Activated CD4-positive, alpha-beta T cell treated with anti-CD3 and anti-CD28 coated beads, Interleukin-2, amount 50 U/mL, for 48 hours (primary cell): ENCODE measurements at regions not wholly inside any gene's neighbourhood (a gene's known extent, or its start where the extent isn't known, plus 50 kb on each side); places are given as distances from the start of the nearest gene placed in this dataset.
"Not testable (repeated sequence)": the region's sequence is repeated elsewhere in the genome, so short reads cannot be mapped to it uniquely, and the experiment has no call there.

Source experiments
- DNase-seq, 2 experiments: peaks; one replicate each; pipeline ENCODE4 v3.0.0-alpha.2; 2020

DNA sequence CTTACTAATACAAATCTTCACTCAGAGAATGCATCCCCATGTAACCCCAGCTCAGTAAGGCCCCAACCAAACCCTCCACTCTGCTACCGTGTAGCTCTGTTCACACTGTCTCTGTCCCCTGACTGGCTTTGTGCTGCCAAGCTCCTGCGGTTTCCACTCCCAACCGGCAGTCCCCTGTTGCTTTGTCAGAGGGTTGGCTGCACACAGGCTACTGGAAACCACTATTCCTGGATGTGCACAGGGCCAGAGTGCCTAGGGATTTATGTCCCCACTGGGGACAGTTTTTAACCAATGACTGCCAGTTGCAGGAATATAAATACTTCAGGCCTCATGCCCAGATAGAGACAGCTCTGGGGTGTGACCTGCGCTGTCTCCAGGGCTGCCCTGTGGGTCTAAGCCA is 157.1 kb upstream of the C16orf82 start:
- DNase-seq = no peak

DNA sequence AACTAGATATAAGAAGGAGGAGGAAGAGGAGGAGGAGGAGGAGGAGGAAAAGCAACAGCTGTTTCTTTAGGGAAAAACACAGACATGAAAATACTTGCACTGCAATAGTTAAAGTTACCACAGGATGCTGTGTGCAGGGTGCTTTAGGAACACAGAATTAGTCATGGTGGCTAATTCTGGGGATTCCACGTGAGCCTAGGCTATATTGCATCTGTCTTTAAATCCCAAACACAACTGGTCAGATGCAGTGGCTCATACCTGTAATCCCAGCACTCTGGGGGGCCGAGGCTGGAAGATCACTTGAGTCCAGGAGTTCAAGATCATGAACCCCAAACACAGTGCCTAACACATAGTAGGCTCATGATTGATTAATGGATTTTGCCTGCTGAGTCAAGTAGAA is 155.3 kb upstream of the C16orf82 start:
- no peak for DNase-seq

DNA sequence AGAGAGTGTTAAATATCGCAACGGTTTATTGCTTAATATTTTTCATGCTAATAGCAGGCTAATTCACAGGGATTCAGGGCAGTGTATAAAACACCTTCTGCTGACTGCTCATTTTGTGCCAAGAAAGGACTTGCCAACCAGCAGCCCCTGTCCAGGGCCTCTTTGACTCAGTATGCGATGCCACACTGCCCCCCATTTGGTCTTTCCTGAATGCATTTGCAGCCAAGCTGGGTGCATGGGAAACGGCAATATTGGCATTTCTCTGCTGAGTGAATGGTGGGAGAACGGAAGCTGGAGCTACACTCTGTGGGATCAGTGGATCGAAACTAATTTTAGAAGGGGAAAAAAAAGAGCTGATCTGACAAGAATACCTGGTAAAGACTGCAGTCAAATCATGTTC is 152.9 kb upstream of the C16orf82 start:
- DNase-seq = no peak

DNA sequence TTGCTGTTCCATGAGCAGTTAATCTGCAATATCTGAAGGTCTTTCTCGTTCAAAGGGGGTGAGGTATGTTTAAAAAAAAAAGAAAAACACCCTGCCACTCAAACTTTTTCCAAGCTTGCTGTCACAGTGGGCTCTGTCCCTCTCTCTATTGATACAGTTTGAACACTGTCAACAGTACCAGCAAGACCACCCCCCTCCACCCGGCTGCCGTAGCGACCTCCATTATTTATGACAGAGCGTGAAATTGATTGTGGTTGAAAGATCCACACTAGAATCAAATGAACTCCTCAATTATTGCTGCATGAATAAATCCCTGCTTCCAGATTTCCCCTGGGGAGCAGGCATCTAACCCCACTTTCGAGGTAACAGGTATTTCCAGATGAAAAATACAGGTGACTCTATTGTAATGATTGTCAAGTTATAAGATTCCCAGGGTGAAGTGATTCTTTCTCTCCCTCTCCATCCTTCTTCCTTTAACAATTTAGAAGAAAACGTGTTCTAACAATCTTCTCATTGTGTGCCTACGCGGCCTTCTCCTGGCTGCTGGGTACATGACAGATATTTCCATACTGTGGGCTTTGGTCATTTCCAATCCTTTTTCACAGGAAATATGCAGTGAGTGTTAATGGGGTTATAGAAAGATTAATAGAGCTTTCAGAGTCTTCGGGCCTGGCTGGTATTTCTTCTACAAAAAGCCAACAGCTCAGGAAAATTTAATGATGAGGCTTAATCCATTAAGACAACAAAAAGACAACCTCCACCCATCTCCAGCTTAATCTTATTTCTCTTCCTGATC is 135.7 kb upstream of the C16orf82 start:
- no peak for DNase-seq

DNA sequence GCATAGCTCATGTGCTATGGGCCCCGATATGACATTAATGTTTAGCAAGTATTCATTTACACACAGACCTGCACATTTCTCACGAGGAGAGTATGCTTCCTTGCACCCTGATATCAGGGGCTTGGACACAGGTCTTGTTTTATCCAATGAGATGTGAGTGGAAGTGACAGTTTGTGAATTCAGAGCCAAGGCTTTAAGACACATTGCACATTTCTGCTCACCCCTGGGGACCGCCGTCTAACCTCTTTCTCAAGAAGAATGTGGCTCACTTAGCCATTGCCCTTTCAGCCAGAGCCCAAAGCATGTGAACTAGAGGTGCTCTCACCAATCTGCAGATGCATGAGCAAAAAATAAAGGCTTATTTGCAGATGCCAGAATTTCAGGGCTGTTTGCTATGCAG is 116.1 kb upstream of the C16orf82 start:
- DNase-seq = no peak

DNA sequence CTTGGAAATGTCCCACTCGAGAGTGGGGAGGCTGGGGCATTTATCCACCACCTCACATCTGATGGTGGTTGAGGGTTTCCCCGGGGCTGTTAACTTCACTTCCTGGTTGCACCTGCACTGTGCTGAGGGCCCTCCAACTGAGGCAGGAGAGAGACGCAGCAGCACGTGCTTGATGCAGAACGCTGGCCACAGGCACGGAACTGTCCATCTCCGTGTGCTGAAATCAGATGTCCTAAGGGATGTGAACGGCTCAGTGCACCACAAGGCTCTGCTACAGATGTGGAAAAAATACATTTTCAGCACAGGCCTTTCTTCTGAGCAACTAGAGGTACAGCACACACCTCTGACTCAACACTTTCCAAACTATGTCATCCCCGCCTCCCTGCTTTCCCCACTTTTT is 114.8 kb upstream of the C16orf82 start:
- DNase-seq = no peak

DNA sequence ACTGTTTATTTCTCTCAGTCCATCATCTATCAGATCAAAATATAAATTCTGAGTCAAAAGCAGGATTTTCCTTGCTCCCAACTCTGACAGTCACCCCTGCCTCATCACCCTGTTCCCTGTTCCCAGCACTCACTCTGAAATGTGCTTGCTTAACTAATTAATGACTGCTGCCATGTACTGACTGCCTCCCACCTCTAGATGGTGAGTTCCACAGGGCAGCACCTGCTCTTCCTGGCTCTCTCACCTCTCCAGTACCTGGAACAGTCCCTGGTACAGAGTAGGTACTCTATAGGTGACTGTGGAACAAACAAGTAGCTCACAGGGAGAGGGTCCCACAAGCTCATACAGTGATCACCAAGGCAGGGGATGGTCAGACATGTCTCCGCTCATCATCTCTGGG is 114.3 kb upstream of the C16orf82 start:
- no peak for DNase-seq

DNA sequence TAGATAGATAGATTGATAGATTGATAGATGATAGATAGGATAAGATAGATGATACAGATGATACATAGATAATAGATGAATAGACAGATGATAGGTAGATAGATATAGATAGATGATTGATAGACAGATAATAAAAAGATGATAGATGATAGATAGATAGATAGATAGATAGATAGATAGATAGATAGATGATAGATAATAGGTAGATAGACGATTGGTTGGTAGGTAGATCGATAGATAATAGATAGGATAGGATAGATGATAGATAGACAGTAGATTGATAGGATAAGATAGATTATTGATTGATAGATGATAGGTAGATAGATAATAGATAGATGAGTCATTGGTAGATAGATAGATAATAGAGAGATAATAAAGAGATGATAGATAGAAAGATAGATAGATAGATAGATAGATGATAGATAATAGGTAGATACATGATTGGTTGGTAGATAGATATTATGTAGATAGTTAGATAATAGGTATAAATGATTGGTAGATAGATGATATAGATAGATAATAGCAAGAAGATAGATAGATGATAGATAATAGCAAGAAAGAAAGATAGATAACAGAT is 109.4 kb upstream of the C16orf82 start:
- no peak for DNase-seq

DNA sequence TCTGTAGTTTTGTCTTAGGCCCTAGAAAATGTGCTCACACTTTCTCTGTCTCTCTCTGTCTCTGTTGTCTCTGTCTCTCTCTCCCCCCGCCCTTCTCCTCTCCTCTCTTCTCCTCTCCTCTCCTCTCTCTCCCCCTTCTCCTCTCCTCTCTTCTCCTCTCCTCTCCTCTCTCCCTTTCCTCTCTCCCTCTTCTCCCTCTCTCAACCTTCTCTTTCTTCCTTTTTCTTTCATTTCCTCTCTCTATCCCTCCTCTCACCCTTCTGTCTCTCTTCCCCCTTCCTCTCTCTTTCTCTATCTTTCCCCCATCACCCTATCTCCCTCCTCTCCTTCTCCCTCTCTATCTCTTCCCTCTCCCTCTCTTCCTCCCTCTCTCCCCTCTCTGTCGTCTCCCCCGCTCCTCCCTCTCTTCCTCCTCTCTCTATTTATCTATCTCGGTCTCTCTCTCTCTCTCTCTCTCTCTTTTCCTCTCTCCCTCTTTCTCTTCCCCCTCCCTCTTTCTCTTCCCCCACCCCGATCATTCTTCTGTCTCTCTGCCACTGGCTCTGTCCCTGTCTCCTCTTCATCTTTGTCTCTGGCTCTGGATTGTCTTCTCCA is 107.2 kb upstream of the C16orf82 start:
- DNase-seq = no peak

DNA sequence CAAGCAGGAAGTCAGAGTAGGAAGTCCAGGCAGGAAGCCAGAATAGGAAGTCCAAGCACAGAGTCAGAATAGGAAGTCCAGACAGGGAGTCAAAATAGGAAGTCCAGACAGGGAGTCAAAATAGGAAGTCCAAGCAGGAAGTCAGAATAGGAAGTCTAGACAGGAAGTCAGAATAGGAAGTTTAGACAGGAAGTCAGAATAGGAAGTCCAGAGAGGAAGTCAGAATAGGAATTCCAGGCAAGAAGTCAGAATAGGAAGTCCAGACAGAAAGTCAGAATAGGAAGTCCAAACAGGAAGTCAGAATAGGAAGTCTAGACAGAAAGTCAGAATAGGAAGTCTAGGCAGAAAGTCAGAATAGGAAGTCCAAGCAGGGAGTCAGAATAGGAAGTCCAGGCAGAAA is 105.3 kb upstream of the C16orf82 start:
- DNase-seq = no peak

DNA sequence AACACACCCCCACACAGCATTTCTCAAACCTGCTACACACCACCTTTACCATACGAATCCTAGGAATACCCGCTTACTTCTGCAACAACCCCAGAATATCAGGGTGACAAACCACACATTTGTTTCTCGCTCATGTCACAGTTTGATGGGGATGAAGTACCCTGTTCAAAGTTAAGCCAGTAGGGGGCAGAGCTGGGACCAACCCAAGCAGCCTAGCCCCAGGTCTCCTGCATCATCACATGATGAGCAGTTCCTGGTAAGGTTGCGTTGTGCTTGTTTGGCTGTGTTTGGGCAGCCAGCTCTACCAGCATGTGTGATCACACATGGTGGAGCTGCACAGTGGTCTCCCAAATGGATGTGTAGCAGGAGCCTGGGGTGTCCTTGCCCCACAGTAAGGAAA is 103.6 kb upstream of the C16orf82 start:
- peak; percentile 2 to 27 for DNase-seq

DNA sequence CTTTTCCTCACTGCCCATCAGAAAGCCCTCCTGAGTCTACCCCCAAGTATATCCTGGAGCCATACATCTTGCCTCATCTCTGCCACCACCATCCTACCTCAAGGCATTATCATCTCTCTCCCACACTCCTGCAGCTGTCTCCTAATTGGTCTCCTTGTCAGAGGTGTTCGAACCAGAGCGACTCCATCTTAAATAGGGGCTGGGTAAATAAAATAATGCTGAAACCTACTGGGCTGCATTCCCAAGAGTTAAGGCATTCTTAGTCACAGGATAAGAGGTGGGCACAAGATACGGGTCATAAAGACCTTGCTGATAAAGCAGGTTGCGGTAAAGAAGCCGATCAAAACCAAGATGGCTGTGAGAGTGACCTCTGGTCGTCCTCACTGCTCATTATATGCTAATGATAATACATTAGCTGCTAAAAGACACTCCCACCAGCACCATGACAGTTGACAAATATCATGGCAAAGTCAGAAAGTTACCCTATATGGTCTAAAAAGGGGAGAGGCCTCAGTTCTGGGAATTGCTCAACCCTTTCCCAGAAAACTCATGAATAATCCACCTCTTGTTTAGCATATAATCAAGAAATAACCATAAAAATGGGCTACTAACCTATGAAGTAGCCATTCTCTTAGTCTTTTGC is 97.0 kb upstream of the C16orf82 start:
- DNase-seq = no peak

DNA sequence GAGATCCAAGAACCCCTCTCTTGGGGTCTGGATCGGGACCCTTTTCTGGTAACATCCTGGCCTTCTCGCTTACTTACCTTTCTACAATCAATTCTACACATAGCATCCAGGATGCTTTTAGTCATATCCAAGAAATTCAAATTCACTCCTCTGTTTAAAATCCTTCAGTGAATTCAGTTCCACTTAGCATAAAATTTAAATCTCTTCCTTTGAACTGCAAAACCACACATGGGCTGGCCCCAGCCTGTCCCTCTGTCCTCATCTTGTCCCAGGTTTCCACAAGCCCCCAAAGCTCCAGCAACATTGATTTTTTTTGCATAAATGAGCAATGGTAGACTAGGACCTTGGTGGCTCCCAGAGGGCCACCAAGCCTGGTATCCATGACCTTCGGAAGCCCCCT is 96.4 kb upstream of the C16orf82 start:
- no peak for DNase-seq

DNA sequence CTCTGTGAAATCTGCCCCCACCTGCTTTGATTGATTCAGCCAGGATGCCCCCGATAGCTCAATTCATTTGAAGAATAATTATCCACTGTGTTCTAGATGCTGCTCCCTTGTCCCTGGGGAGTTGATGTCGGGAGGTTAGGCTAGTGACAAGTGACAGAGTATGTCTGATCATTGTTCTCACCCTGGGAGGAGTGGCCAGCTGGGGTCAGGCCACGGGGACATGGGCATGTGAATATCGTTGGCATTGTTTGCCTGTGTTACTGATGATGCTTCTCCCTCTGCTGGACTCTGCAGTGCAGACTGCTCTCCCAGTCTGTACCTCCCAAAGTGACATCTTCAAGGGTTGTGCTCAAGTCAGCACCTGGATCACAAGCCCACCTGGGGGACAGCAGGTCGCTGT is 89.9 kb upstream of the C16orf82 start:
- DNase-seq = no peak

DNA sequence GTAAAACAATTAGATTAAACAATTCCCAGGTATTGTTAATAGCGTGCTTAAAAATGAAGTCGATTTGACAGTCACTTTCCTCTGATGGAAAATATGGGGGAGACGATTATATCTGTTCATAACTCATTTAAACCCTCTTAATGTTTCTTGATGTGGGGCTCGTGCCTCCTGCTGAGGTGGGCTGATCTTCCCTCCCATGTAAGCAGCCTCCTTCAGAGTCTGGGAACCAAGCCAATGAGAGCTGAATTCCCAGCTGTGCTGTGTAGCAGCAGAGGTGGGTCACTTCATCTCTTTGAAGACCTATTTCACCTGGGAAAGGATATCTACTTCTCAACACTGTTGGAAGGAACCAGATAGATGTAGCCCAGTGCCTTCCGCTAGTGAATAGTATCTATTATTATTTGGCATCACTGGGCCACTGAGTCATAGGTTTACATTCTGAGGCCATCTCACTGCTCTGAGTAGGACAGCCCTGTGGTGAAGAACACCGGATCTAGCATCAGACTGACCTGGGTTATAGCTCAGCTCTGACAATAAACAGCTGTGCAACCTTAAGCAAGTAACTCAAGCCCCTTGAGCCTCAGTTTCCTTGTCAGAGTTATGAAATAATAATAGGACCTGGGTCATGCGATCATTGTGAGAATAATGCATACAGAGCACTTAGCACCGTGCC is 85.3 kb upstream of the C16orf82 start:
- DNase-seq = no peak

DNA sequence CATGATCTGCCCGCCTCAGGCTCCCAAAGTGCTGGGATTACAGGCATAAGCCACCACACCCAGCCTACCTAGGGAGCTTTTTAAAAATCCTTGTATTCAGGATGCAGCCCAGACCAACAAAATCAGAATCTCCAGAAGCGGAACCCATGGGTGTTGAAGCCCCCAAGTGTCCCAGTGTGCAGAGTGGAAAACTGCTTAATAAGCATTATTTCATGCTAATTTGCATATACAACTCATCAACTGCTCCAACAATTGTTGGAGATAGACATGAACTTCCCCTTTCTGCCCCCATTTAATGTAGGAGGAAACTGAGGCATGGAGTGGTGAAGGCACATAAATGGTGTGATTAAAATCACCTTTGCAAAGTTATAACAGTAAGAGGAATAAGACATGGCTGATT is 84.3 kb upstream of the C16orf82 start:
- DNase-seq = no peak

DNA sequence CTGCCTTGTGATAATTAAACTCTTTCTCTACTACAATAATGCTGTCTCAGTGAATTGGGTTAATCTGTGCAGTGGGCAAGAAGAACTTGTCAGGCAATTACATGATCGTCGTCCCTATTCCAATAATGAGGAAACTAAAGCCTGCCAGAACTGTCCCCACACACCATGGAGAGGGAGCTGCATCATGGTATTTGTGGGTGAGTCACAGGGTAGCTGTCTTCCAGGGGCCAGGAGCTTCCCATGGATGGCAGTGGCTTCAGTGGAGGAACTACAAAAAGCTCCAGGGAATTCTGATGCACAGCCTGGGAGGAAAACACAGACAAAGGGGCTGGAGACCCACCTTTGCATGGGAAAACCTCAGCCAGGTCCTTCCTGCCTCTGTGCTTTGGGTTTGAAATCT is 83.3 kb upstream of the C16orf82 start:
- no peak for DNase-seq

DNA sequence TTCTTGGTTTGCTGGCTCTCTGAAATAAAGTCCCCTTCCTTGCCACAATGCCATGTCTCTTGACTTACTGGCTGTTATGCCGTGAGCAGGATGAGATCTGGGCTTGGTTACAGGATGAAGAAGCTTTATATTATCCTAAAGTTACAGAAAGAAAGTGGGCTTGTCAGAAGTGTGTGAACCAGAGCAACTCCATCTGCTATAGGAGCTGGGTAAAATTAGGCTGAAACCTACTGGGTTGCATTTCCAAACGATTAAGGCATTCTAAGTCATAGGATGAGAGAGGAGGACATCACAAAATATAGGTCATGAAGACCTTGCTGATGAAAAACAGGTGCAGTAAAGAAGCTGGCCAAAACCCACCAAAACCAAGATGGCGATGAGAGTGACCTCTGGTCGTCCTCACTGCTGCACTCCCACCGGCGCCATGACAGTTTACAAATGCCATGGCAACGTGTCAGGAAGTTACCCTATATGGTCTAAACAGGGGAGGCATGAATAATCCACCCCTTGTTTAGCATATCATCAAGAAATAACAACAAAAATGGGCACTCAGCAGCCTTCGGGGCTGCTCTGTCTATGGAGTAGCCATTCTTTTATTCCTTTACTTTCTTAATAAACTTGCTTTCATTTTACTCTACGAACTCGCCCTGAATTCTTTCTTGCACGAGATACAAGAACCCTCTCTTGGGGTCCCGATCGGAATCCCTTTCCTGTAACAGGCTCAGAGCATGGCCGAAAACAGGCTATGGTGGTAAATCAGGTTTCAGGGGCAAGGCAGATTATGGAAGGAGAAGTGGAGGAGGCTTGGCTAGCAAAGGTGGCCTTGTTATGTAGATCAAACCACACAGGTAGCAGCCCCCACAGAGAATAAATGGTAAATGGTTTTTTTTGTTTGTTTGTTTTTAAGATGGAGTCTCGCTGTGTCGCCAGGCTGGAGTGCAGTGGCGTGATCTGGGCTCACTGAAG is 81.3 kb upstream of the C16orf82 start:
- DNase-seq = no peak

DNA sequence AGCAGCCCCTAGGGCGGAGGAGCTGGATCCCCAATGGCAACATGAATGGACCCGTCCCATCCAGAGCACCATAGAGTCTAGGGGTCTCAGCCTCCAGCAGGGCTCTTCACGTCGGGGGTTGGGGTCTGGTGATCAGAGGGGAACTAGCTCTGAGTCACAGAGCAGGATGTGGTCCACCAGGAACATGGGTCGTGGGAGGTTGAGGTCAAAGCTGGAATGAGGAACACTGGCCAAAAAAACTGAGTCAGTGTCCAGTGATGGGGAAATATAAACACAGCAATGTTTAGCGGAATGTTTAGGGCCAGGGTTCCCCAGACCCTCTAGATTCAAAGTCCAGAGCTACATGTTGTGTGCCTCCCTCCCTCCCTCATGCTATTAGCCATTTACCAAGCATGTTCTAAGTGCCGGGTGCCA is 79.1 kb upstream of the C16orf82 start:
- no peak for DNase-seq

DNA sequence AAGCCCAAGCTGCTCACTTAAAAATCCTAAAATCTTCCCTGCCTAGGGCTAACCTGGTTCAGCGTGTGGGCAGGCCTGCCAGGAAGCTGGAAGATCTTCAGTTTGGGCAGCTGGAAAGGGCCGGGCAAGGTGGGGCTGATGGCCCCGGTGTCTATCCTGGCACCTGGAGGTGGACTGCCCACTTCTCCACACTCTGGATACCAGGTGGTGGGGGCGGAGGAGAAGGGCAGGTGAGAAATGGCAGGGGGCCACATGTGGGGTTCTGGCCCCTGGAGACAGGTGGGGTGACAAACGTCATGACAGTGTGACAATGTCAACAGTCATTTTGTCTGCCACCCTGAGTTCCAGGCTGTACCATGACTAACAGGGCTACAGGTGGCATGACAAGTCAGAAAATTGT is 78.5 kb upstream of the C16orf82 start:
- DNase-seq = no peak

DNA sequence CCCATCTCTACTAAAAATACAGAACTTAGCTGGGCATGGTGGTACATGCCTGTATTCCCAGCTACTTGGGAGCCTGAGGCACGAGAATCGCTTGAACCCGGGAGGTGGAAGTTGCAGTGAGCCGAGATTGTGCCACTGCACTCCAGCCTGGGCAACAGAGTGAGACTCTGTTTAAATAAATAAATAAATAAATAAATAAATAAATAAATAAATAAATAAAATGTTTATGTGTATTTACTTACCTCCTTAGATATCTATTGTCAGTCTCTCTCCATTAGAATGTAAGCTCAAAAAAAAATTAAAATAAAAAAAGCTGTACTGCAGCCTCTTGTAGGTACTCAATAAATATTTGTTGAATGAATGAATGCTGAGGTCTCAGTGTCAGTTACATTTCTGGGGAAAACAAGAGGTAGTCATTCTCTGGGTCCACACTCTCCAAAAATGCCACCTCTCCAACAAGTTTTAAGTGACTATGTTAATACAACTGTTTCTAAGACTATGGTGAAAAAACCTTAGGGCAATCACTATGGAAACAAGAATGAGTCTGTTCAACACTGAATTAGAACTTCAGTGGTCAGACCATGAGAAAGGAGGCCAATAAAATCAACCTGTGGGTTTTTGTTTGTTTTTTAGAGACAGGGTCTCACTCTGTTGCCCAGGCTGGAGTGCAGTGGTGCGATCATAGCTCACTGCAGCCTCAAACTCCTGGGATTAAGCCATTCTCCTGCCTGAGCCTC is 76.2 kb upstream of the C16orf82 start:
- DNase-seq = not testable (repeated sequence)
